Hepatocyte (in vitro differentiated cells): ENCODE measurements at regions not wholly inside any gene's neighbourhood (a gene's known extent, or its start where the extent isn't known, plus 50 kb on each side); places are given as distances from the start of the nearest gene placed in this dataset.

ENCODE experiments used
- DNase-seq: peaks from one replicate; pipeline ENCODE4 v3.0.0-alpha.2; 2016; ENCODE audit warnings: low spot score
- H2AFZ ChIP-seq: fragments of 200-600 bp; sonication (generic); 2 replicates; pipeline ENCODE4 v1.6.0; 2016; ENCODE audit warnings: antibody characterized with exemption, mild to moderate bottlenecking
- H3K27ac ChIP-seq: fragments of 200-600 bp; sonication (generic); 2 replicates; pipeline ENCODE4 v1.5.1; 2016; ENCODE audit warnings: mild to moderate bottlenecking
- H3K27me3 ChIP-seq: fragments of 200-600 bp; sonication (generic); 2 replicates; pipeline ENCODE4 v1.6.1; 2016
- H3K36me3 ChIP-seq: fragments of 200-600 bp; sonication (generic); replicated peaks from 2 replicates; pipeline ENCODE4 v1.5.1; 2016; ENCODE audit warnings: low read depth; ENCODE audit not compliant: insufficient read depth
- H3K4me1 ChIP-seq: fragments of 200-600 bp; sonication (generic); 2 replicates; pipeline ENCODE4 v1.5.1; 2016; ENCODE audit warnings: mild to moderate bottlenecking, moderate library complexity; ENCODE audit not compliant: insufficient read depth
- H3K4me2 ChIP-seq: fragments of 200-600 bp; sonication (generic); 2 replicates; pipeline ENCODE4 v1.6.0; 2016
- H3K4me3 ChIP-seq: fragments of 200-600 bp; sonication (generic); 2 replicates; pipeline ENCODE4 v1.5.1; 2016; ENCODE audit warnings: mild to moderate bottlenecking
- H3K79me2 ChIP-seq: fragments of 200-600 bp; sonication (generic); 2 replicates; pipeline ENCODE4 v1.6.0; 2017; ENCODE audit warnings: mild to moderate bottlenecking
- H3K9me2 ChIP-seq: fragments of 200-600 bp; sonication (generic); replicated peaks from 2 replicates; pipeline ENCODE4 v1.6.0; 2017; ENCODE audit warnings: mild to moderate bottlenecking; ENCODE audit not compliant: insufficient read depth
- H3K9me3 ChIP-seq: fragments of 200-600 bp; sonication (generic); 2 replicates; pipeline ENCODE4 v1.5.1; 2016; ENCODE audit warnings: low read depth, mild to moderate bottlenecking
- H4K20me1 ChIP-seq: fragments of 200-600 bp; sonication (generic); 2 replicates; pipeline ENCODE4 v1.6.0; 2016; ENCODE audit warnings: mild to moderate bottlenecking; ENCODE audit not compliant: insufficient read depth, poor library complexity, severe bottlenecking
- EZH2 ChIP-seq: fragments of 200-600 bp; sonication (generic); IDR thresholded peaks from 2 replicates; pipeline ENCODE4 v1.6.1; 2016; ENCODE audit warnings: antibody characterized with exemption, mild to moderate bottlenecking, borderline replicate concordance
- EZH2phosphoT487 ChIP-seq: fragments of 200-600 bp; sonication (generic); IDR thresholded peaks from one replicate; pipeline ENCODE4 v1.6.1; 2018; ENCODE audit warnings: antibody characterized with exemption, mild to moderate bottlenecking, low read depth, moderate library complexity; ENCODE audit not compliant: unreplicated experiment, severe bottlenecking
- WGBS: methylation state at CpG from one replicate; pipeline ENCODE4 v1.1.6; 2016; ENCODE audit warnings: low lambda C conversion rate; ENCODE audit errors: missing lambda C conversion rate; 5-methylcytosine and 5-hydroxymethylcytosine counted together
- TF ChIP-seq, protein P1 (sequence below): fragments of 200-600 bp; sonication (generic); IDR thresholded peaks from 2 replicates; pipeline ENCODE4 v1.5.1; 2016; ENCODE audit warnings: antibody characterized with exemption, mild to moderate bottlenecking; ENCODE audit not compliant: poor library complexity

DNA sequence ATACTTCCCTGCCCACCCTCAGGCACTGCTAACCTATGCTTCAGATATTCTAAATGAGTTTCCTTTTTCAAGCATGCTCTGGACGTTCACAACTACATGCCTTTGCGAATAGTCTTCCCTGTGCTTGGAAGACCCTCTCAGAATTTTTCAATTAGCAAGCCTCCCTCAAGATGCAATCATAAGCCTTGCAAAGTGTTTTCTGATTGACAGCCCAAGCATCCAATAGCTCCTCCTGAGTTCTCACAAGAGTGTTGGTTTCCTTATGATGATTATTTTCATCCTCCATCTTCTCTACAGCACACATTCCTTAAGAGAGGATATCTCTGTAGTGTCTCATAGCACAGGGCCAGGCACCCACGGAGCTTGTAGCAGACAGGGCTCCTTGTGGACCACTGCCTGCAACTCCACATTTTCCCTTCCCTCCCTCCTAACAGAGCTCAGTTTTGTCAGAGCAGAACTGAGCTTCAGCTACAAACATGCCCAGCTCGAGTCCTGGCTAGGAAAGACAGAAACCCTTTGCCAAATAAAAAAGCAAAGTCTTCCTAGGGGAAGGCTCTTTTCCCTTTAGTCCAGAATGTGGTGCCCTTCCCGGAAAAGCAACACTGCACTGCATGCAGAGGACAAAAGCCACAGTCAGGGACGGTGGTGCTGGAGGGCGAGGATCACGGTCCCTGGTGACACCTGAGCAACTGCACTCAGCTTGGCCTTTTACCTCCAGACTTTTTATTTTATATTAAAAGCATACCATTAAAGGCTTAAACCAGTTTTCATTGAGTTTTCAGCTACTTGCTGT, 819.8 kb upstream of the ID2 start:
- WGBS: 88% methylated on average over 8 of the region's 8 CpGs
- no peak overlapping the region for H3K4me2 ChIP-seq
- no peaks in the 10 kb centered on the region for H3K9me2 ChIP-seq
- no peak overlapping the region for H2AFZ ChIP-seq
- no peaks in the 10 kb centered on the region for H3K27me3 ChIP-seq
- TF ChIP-seq EZH2 (no peak), EZH2phosphoT487 (no peak)
- TF ChIP-seq, protein P1, sequence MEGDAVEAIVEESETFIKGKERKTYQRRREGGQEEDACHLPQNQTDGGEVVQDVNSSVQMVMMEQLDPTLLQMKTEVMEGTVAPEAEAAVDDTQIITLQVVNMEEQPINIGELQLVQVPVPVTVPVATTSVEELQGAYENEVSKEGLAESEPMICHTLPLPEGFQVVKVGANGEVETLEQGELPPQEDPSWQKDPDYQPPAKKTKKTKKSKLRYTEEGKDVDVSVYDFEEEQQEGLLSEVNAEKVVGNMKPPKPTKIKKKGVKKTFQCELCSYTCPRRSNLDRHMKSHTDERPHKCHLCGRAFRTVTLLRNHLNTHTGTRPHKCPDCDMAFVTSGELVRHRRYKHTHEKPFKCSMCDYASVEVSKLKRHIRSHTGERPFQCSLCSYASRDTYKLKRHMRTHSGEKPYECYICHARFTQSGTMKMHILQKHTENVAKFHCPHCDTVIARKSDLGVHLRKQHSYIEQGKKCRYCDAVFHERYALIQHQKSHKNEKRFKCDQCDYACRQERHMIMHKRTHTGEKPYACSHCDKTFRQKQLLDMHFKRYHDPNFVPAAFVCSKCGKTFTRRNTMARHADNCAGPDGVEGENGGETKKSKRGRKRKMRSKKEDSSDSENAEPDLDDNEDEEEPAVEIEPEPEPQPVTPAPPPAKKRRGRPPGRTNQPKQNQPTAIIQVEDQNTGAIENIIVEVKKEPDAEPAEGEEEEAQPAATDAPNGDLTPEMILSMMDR: no peak
- no peaks in the 10 kb centered on the region for H3K79me2 ChIP-seq
- H3K9me3 ChIP-seq: no peaks in the 10 kb centered on the region
- H3K27ac ChIP-seq: no peak overlapping the region
- no peaks in the 10 kb centered on the region for H3K4me1 ChIP-seq
- H3K4me3 ChIP-seq: no peak overlapping the region
- no peak for DNase-seq
- H3K36me3 ChIP-seq: no peaks in the 10 kb centered on the region
- H4K20me1 ChIP-seq: no peaks in the 10 kb centered on the region

DNA sequence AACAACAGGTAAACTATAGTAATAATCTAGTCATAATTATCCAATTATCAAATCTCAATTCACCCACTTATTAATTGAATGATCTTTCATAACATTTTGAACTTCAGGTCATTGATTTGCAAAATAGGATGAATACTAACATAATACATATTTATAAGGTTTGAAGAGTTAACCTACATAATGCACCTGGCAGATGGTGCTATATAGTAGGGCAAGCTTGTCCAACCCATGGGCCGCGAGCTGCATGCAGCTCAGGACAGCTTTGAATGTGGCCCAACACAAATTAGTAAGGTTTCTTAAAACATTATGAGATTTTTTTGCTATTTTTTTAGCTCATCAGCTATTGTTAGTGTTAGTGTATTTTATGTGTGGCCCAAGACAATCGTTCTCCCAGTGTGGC, 815.8 kb upstream of the ID2 start:
- TF ChIP-seq, protein P1: no peak
- TF ChIP-seq EZH2phosphoT487 (no peak), EZH2 (no peak)
- no peaks in the 10 kb centered on the region for H3K9me2 ChIP-seq
- H3K4me3 ChIP-seq: no peak overlapping the region
- no peak overlapping the region for H3K4me2 ChIP-seq
- no peak overlapping the region for H2AFZ ChIP-seq
- H3K4me1 ChIP-seq: no peaks in the 10 kb centered on the region
- H3K27ac ChIP-seq: no peak overlapping the region
- H3K79me2 ChIP-seq: no peaks in the 10 kb centered on the region
- H3K9me3 ChIP-seq: no peaks in the 10 kb centered on the region
- no peaks in the 10 kb centered on the region for H3K36me3 ChIP-seq
- H4K20me1 ChIP-seq: no peaks in the 10 kb centered on the region
- no peaks in the 10 kb centered on the region for H3K27me3 ChIP-seq
- 96% methylated on average over 3 of the region's 3 CpGs for WGBS
- DNase-seq: no peak

DNA sequence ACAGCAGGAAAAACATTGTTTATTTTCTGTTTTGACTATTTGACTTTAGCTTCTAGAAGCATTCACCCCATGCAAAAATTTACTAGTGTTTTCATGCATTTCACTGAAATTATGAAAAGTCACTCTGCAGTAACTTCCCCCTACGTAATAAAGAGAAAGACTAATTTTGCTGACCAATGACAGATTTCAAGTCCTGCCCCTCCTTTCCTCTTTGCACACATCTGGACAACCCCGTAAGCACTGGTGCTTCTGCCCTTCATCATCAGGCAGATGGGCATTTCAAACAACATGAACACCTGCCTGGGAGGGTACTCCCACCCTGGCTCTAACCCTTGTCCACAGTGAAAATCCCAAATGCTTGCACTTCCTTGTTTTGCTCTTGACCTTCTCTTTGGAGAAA, 815.0 kb upstream of the ID2 start:
- Histone ChIP-seq H3K27ac (no peak overlapping the region), H3K9me3 (no peaks in the 10 kb centered on the region), H3K79me2 (no peaks in the 10 kb centered on the region), H3K4me1 (no peaks in the 10 kb centered on the region), H3K4me2 (no peak overlapping the region), H3K4me3 (no peak overlapping the region), H3K27me3 (peaks cover under 1% of the 10 kb centered on the region), H3K9me2 (no peaks in the 10 kb centered on the region), H4K20me1 (no peaks in the 10 kb centered on the region), H2AFZ (no peak overlapping the region), H3K36me3 (no peaks in the 10 kb centered on the region)
- 88% methylated on average over 2 of the region's 2 CpGs for WGBS
- DNase-seq: no peak
- no peak for TF ChIP-seq EZH2phosphoT487
- TF ChIP-seq, protein P1: no peak
- TF ChIP-seq EZH2: no peak
